IMR-90 (cell line): ENCODE measurements at regions not wholly inside any gene's neighbourhood (a gene's known extent, or its start where the extent isn't known, plus 50 kb on each side); places are given as distances from the start of the nearest gene placed in this dataset.

Experiments used
- ATAC-seq: fragments of 200-7000 bp; cut with Tn5 transposase; 2 replicates; pipeline ENCODE4 v1.9.1; 2020; ENCODE audit warnings: low read depth, mild to moderate bottlenecking, moderate library complexity
- BruUV-seq: library from RNA; stranded (reverse); fragments of 400-500 nt; replicated peaks from 2 replicates; lab custom pipeline; 2021; lab: Mats Ljungman, UMichigan
- CTCF ChIA-PET: fragments of 300-600 bp; formaldehyde crosslinking; extraction: SDS; loops from one replicate; lab custom pipeline; 2021; ENCODE audit warnings: antibody characterized with exemption; lab: Yijun Ruan, JAX
- POLR2A ChIA-PET: fragments of 300-600 bp; sonication (Branson Sonifier 250); formaldehyde crosslinking; loops from one replicate; lab custom pipeline; 2022; ENCODE audit warnings: antibody characterized with exemption; ENCODE audit not compliant: unreplicated experiment; lab: Charles Lee
- DNase-seq: peaks from one replicate; pipeline ENCODE4 v3.0.0; 2013
- H2AFZ ChIP-seq: replicated peaks from 2 replicates; pipeline ENCODE3; 2013; ENCODE audit warnings: low read length, mild to moderate bottlenecking; ENCODE audit not compliant: poor library complexity
- H2AK5ac ChIP-seq: 2 replicates; pipeline ENCODE4 v1.6.1; 2013; ENCODE audit warnings: low read depth, low read length, inconsistent platforms
- H2AK9ac ChIP-seq: replicated peaks from 2 replicates; pipeline ENCODE3; 2013; ENCODE audit warnings: mild to moderate bottlenecking, low read depth, low read length, moderate library complexity; ENCODE audit not compliant: poor library complexity
- H2BK120ac ChIP-seq: 2 replicates; pipeline ENCODE4 v1.6.1; 2013; ENCODE audit warnings: low read depth, low read length, inconsistent platforms
- H2BK15ac ChIP-seq: 3 replicates; pipeline ENCODE4 v1.6.1; 2013; ENCODE audit warnings: low read depth, low read length, inconsistent platforms
- H2BK20ac ChIP-seq: 2 replicates; pipeline ENCODE4 v1.6.1; 2013; ENCODE audit warnings: low read depth, mild to moderate bottlenecking, inconsistent platforms, low read length, moderate library complexity
- H2BK5ac ChIP-seq: 2 replicates; pipeline ENCODE4 v1.6.1; 2013; ENCODE audit warnings: mild to moderate bottlenecking, low read depth, low read length, inconsistent platforms; ENCODE audit not compliant: poor library complexity, severe bottlenecking
- H3K14ac ChIP-seq: replicated peaks from 2 replicates; pipeline ENCODE4 v1.6.1; 2013; ENCODE audit warnings: low read depth, low read length, inconsistent platforms
- H3K18ac ChIP-seq: 2 replicates; pipeline ENCODE4 v1.6.1; 2013; ENCODE audit warnings: low read depth, low read length, control low read depth
- H3K23ac ChIP-seq: 2 replicates; pipeline ENCODE4 v1.6.1; 2013; ENCODE audit warnings: low read depth, low read length, inconsistent platforms
- H3K27ac ChIP-seq: 2 replicates; pipeline ENCODE4 v1.5.1; 2013; ENCODE audit warnings: mild to moderate bottlenecking, control low read depth, low read length; ENCODE audit not compliant: insufficient read depth
- H3K27me3 ChIP-seq: 2 replicates; pipeline ENCODE4 v1.6.1; 2013; ENCODE audit warnings: low read length; ENCODE audit not compliant: control insufficient read depth, insufficient read depth
- H3K36me3 ChIP-seq: 2 replicates; pipeline ENCODE4 v1.6.1; 2013; ENCODE audit warnings: low read length, mixed read lengths; ENCODE audit not compliant: control insufficient read depth, insufficient read depth
- H3K4ac ChIP-seq: 2 replicates; pipeline ENCODE4 v1.6.1; 2013; ENCODE audit warnings: low read depth, low read length, inconsistent platforms
- H3K4me1 ChIP-seq: 2 replicates; pipeline ENCODE4 v1.6.1; 2013; ENCODE audit warnings: low read length, mixed read lengths; ENCODE audit not compliant: control insufficient read depth, insufficient read depth
- H3K4me2 ChIP-seq: 2 replicates; pipeline ENCODE4 v1.6.1; 2013; ENCODE audit warnings: low read depth, mild to moderate bottlenecking, control low read depth, low read length, moderate library complexity
- H3K4me3 ChIP-seq: 2 replicates; pipeline ENCODE4 v1.5.1; 2013; ENCODE audit warnings: low read depth, mild to moderate bottlenecking, control low read depth, low read length, moderate library complexity; ENCODE audit not compliant: insufficient read depth
- H3K56ac ChIP-seq: 2 replicates; pipeline ENCODE4 v1.6.1; 2013; ENCODE audit warnings: low read length, inconsistent platforms; ENCODE audit not compliant: insufficient read depth; ENCODE audit errors: extremely low read depth
- H3K79me1 ChIP-seq, 2 experiments: 2 replicates each; pipeline ENCODE4 v1.6.1; 2013; ENCODE audit warnings: low read length in 2 of 2, inconsistent platforms in 1 of 2, low read depth in 1 of 2
- H3K9ac ChIP-seq: 2 replicates; pipeline ENCODE4 v1.6.1; 2013; ENCODE audit warnings: low read depth, low read length, control low read depth
- H3K9me1 ChIP-seq: 2 replicates; pipeline ENCODE4 v1.6.1; 2013; ENCODE audit warnings: low read length, inconsistent platforms; ENCODE audit not compliant: insufficient read depth
- H3K9me3 ChIP-seq: 2 replicates; pipeline ENCODE4 v1.6.1; 2013; ENCODE audit warnings: low read length; ENCODE audit not compliant: control insufficient read depth, insufficient read depth
- H4K20me1 ChIP-seq: 2 replicates; pipeline ENCODE4 v1.6.1; 2013; ENCODE audit warnings: low read length, inconsistent platforms; ENCODE audit not compliant: insufficient read depth
- H4K5ac ChIP-seq: 2 replicates; pipeline ENCODE4 v1.6.1; 2013; ENCODE audit warnings: mild to moderate bottlenecking, low read depth, low read length, control low read depth
- H4K8ac ChIP-seq, 2 experiments: 2 replicates each; pipeline ENCODE4 v1.6.1; 2013; ENCODE audit warnings: low read depth in 2 of 2, low read length in 2 of 2, control low read depth in 1 of 2, inconsistent platforms in 1 of 2
- H4K91ac ChIP-seq: 2 replicates; pipeline ENCODE4 v1.6.1; 2013; ENCODE audit warnings: low read depth, low read length, inconsistent platforms; ENCODE audit not compliant: insufficient read depth
- BHLHE40 ChIP-seq: fragments of 150-350 bp; IDR thresholded peaks from 2 replicates; pipeline ENCODE4 v1.6.1; 2016; ENCODE audit warnings: mild to moderate bottlenecking, low read depth, low read length
- CEBPB ChIP-seq: IDR thresholded peaks from 2 replicates; pipeline ENCODE4 v1.6.1; 2012; ENCODE audit warnings: low read depth, low read length, improper control_type of control experiment
- CHD1 ChIP-seq: IDR thresholded peaks from 2 replicates; pipeline ENCODE4 v1.6.1; 2012; ENCODE audit warnings: low read depth, low read length, improper control_type of control experiment
- CTCF ChIP-seq: conservative IDR thresholded peaks from 2 replicates; pipeline ENCODE4 v1.5.1; 2012; ENCODE audit warnings: mild to moderate bottlenecking, low read depth, low read length, improper control_type of control experiment
- ELK1 ChIP-seq: fragments of 150-350 bp; IDR thresholded peaks from 2 replicates; pipeline ENCODE4 v1.6.1; 2016; ENCODE audit warnings: low read depth, mild to moderate bottlenecking, low read length, moderate library complexity, borderline replicate concordance
- FOS ChIP-seq: fragments of 150-350 bp; IDR thresholded peaks from 2 replicates; pipeline ENCODE4 v1.6.1; 2016; ENCODE audit warnings: low read depth, low read length
- MAFK ChIP-seq: IDR thresholded peaks from 2 replicates; pipeline ENCODE4 v1.6.1; 2012; ENCODE audit warnings: low read depth, low read length, improper control_type of control experiment
- MAZ ChIP-seq: IDR thresholded peaks from 2 replicates; pipeline ENCODE4 v1.6.1; 2012; ENCODE audit warnings: low read depth, mild to moderate bottlenecking, low read length, improper control_type of control experiment, moderate library complexity, borderline replicate concordance
- MXI1 ChIP-seq: IDR thresholded peaks from 2 replicates; pipeline ENCODE4 v1.6.1; 2012; ENCODE audit warnings: low read depth, mild to moderate bottlenecking, low read length, moderate library complexity, borderline replicate concordance
- NFE2L2 ChIP-seq: fragments of 150-350 bp; IDR thresholded peaks from 2 replicates; pipeline ENCODE4 v1.6.1; 2016; ENCODE audit warnings: low read depth, mild to moderate bottlenecking, low read length
- POLR2A ChIP-seq: IDR thresholded peaks from 2 replicates; pipeline ENCODE4 v1.6.1; 2012; ENCODE audit warnings: mild to moderate bottlenecking, low read depth, low read length
- RAD21 ChIP-seq: IDR thresholded peaks from 2 replicates; pipeline ENCODE4 v1.6.1; 2012; ENCODE audit warnings: low read length, improper control_type of control experiment
- RCOR1 ChIP-seq: IDR thresholded peaks from 2 replicates; pipeline ENCODE4 v1.6.1; 2012; ENCODE audit warnings: mild to moderate bottlenecking, low read length, improper control_type of control experiment; ENCODE audit not compliant: insufficient replicate concordance
- RFX5 ChIP-seq: IDR thresholded peaks from 2 replicates; pipeline ENCODE4 v1.8.0; 2012; ENCODE audit warnings: low read depth, mild to moderate bottlenecking, low read length, moderate library complexity
- SMC3 ChIP-seq: fragments of 150-350 bp; IDR thresholded peaks from 2 replicates; pipeline ENCODE4 v1.6.1; 2016; ENCODE audit warnings: low read depth, mild to moderate bottlenecking, antibody characterized with exemption, low read length, moderate library complexity
- USF2 ChIP-seq: fragments of 150-350 bp; IDR thresholded peaks from 2 replicates; pipeline ENCODE4 v1.6.1; 2017; ENCODE audit warnings: mild to moderate bottlenecking, antibody characterized with exemption, low read length, low read depth
- WGBS, 2 experiments: methylation state at CpG; one replicate each; pipeline versions ENCODE4 v1.1.5 to v1.1.7; 2013; ENCODE audit warnings: missing lambda C conversion rate in 2 of 2; ENCODE audit not compliant: insufficient read length in 1 of 2; ENCODE audit errors: extremely low coverage in 2 of 2; 5-methylcytosine and 5-hydroxymethylcytosine counted together
- dilution Hi-C: fragments of 300-500 bp; cut with HindIII; formaldehyde crosslinking; loops from one replicate; pipeline ENCODE4 v1.14.3; 2018; ENCODE audit warnings: low sequenced_read_pairs; ENCODE audit not compliant: unreplicated experiment
- in situ Hi-C: fragments of 300-500 bp; cut with MboI; formaldehyde crosslinking; loops from 3 replicates; pipeline ENCODE4 v1.14.3; 2019; ENCODE audit warnings: low sequenced_read_pairs, inconsistent platforms, mixed read lengths
- intact Hi-C: fragments of 100-400 bp; cut with micrococcal nuclease; formaldehyde crosslinking; loops from 2 replicates; pipeline ENCODE4 v1.10.0; 2022

GRCh38 chr15:62927836-62928235, 114.7 kb upstream of the TPM1 start:
- Histone ChIP-seq H4K5ac (peak overlapping the region; percentile 66), H3K23ac (peak overlapping the region; percentile 82), H4K91ac (peak overlapping the region; percentile 61), H3K79me1 (peaks cover 0 to 9% of the 10 kb centered on the region in 2 experiments; a peak in 2 of 4 replicates), H3K14ac (peak overlapping the region; percentile 85), H2AFZ (peak overlapping the region; percentile 37), H4K8ac (peak overlapping the region; percentile 8 to 77), H3K4me3 (no peak overlapping the region), H2AK9ac (no peak overlapping the region), H2BK120ac (peak overlapping the region; percentile 87), H2AK5ac (peak overlapping the region; percentile 81), H3K27me3 (no peaks in the 10 kb centered on the region), H3K27ac (peak overlapping the region; percentile 68), H3K4me2 (peak overlapping the region; percentile 72; the same call in 1 of the 2 replicates), H3K4ac (peak overlapping the region; percentile 59), H3K9me1 (peaks cover 9% of the 10 kb centered on the region), H3K4me1 (peaks cover 15% of the 10 kb centered on the region), H3K9me3 (no peaks in the 10 kb centered on the region), H3K9ac (0 out of 2 replicates have a peak overlapping the region, but pooled peaks have one; percentile 2), H2BK5ac (peak overlapping the region; percentile 92), H3K18ac (peak overlapping the region; percentile 18), H4K20me1 (peaks cover 7% of the 10 kb centered on the region), H3K36me3 (no peaks in the 10 kb centered on the region), H2BK15ac (peak overlapping the region; percentile 21; the same call in 2 of the 3 replicates), H3K56ac (peak overlapping the region; percentile 45), H2BK20ac (peak overlapping the region; percentile 81)
- BruUV-seq = no TSS peak
- ATAC-seq (no peak), DNase-seq (no peak)
- POLR2A ChIA-PET = interaction anchor here (1.0 to 1.4 kb wide), 2 partner anchors 117 to 118 kb away, joined by 3 read pairs; no protein-coding TSS in a partner anchor
- intact Hi-C loops = loop anchor here (1.0 to 5.0 kb wide), 4 partner anchors 31 to 146 kb away; partner anchors contain the start of gene TPM1
- dilution Hi-C loops = no loop called here
- TF ChIP-seq RFX5 = no peak
- TF ChIP-seq CHD1 = no peak
- TF ChIP-seq MXI1 = no peak
- no peak for TF ChIP-seq MAFK
- no peak for TF ChIP-seq CEBPB
- TF ChIP-seq BHLHE40 = no peak
- no peak for TF ChIP-seq CTCF
- no peak for TF ChIP-seq SMC3
- no peak for TF ChIP-seq RAD21
- no peak for TF ChIP-seq ELK1
- TF ChIP-seq RCOR1 = no peak
- TF ChIP-seq MAZ = no peak
- no peak for TF ChIP-seq FOS
- TF ChIP-seq USF2 = no peak
- TF ChIP-seq NFE2L2 = no peak
- no peak for TF ChIP-seq POLR2A
- in situ Hi-C loops = no loop called here
- CTCF ChIA-PET = interaction anchor here (0.9 to 1.5 kb wide), 3 partner anchors 10 to 92 kb away, joined by 3 read pairs; no protein-coding TSS in a partner anchor
- WGBS, 2 experiments = 67% methylated on average over 1 of the region's 5 CpGs; no CpG with 5 or more reads in 1 of the 2 experiments
